Posterior cingulate gyrus (tissue), 11 donors: ENCODE measurements at regions not wholly inside any gene's neighbourhood (a gene's known extent, or its start where the extent isn't known, plus 50 kb on each side); places are given as distances from the start of the nearest gene placed in this dataset.
"Not testable (repeated sequence)": the region's sequence is repeated elsewhere in the genome, so short reads cannot be mapped to it uniquely, and the experiment has no call there.

Experiments
- DNase-seq, 10 donors: peaks; one replicate each; pipeline versions ENCODE4 v3.0.0 to v3.0.0-alpha.2; 2020 to 2021; ENCODE audit warnings: mixed read lengths in 3 of 10
- intact Hi-C: fragments of 100-400 bp; cut with DNase I; formaldehyde crosslinking; loops from one replicate; pipeline ENCODE4 v1.15.1; 2023

DNA sequence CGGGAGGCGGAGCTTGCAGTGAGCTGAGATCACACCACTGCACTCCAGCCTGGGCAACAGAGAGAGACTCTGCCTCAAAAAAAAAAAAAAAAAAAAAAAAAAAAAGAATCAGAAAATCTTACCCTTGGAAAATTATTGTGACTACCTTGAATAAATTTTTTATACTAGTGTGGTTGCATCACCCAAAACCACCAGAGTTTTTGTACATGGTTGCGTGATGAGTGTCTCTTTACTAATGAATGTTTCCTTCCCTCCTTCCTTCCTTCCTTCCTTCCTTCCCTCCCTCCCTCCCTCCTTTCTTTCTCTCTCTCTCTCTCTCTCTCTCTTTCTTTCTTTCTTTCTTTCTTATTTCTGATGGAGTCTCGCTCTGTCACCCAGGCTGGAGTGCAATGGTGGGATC, 653.4 kb downstream of the ETS1 start:
- DNase-seq, intact Hi-C loops: not testable (repeated sequence)

DNA sequence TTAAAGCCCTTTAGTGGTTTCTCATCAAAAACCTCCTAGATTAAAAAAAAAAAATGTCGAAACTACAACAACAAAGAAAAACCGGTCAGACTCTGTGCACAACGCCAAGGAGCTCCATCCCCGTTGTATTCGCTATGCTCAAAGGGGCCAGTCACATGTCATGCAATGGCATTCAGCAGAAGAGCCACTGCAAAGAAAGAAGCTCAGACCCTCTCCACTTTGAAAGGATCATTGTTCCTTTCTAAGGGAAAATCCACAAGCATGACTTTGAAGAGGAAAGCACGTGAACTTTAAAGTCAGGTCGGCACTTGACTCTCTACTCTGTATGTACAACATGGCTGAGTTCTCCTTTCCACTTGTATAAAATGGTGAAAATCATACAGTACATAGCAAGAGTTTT, 655.6 kb downstream of the ETS1 start:
- intact Hi-C loops = no loop called here
- no peak for DNase-seq

DNA sequence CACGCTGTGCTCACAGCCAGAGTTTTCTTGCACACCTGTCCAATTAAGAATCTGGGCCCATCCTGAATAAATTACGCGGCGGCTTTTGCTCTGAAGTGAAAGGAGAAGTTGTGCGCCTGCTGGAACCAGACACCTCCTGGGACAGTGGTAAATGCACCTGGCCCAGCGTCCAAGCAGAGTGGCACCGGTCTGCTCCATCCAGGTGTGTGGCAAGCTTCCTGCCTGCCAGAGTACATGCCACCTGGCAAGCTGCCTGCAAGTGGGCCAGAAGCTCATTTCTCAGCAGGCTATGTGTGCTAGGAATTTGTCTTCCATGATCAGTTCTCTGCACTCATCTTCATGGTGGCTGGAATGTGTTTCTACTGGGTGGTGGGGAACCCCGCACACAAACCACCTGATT, 660.6 kb downstream of the ETS1 start:
- intact Hi-C loops = no loop called here
- DNase-seq = peak in 1 of 10 donors; percentile 69

DNA sequence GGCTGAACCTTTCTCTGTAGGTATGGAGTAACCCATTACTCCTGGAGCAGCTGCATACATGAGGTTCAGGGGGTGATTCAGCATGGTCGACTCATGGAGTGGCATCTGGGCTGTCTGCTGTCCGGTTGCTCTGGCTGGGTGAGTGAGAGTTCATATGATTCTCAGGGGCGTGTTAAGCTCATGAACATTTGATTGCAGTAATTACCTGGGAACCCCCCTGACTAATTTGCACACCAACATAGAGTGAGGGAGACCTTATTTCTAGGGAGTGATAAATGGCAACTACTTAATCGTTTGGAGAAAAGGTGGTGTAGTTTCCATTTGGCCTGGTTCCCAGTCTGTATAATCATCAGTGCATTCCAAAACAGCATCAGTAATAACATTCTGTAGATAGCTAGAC, 661.9 kb downstream of the ETS1 start:
- intact Hi-C loops = no loop called here
- DNase-seq = no peak

DNA sequence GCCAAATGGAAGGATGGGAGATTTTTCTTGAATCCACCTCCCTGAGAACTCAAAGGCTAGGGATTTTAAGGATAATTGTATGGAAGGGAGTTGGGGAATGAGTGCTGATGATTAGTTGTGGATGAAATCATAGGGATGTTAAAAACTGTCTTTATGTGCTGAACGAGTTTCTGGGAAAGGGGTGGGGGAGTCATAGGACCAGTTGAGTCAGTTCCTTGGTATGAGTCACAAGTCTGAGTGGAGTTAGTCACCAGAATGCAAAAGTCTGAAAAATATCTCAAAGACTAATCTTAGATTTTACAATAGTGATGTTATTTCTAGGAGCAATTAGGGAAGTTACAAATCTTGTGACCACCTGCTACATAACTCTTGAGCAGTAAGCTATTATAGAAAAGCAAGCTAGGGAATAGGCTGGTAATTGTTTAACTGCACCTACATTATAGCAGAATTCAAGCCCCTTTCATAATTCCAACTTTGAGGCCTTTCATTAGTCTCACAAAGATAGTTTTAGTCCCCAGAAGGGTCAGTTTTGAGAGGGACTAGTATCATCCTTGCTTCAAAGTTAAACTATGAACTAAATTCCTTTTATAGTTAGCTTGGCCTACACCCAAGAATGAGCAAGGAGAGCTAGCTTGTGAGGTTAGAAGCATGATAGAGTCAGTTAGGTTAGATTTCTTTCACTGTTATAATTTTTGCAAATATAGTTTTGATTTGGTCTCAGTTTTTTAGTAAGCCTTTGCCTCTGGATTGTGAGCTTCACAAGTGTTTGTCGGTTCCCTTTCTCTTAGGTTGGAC, 668.0 kb downstream of the ETS1 start:
- DNase-seq = no peak
- intact Hi-C loops = no loop called here

DNA sequence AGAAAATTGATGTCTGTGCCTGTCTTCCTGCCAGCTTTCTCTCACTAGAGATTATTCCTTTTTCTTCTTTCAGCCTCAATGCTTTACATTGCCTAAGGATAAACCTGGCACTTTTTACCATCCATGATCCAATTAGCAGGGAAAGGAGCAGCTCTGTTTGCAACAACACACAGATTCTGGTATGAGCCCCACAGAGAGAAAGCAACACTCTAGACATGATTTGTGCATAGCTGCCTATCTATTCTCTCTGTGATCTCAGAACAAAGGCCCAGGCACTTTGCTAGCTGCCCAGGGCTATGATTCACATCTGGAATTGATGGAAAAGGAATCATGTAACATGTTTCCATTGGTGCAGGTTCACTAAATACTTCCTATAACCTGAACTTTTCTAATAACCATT, 685.0 kb downstream of the ETS1 start:
- no peak for DNase-seq
- intact Hi-C loops = no loop called here

DNA sequence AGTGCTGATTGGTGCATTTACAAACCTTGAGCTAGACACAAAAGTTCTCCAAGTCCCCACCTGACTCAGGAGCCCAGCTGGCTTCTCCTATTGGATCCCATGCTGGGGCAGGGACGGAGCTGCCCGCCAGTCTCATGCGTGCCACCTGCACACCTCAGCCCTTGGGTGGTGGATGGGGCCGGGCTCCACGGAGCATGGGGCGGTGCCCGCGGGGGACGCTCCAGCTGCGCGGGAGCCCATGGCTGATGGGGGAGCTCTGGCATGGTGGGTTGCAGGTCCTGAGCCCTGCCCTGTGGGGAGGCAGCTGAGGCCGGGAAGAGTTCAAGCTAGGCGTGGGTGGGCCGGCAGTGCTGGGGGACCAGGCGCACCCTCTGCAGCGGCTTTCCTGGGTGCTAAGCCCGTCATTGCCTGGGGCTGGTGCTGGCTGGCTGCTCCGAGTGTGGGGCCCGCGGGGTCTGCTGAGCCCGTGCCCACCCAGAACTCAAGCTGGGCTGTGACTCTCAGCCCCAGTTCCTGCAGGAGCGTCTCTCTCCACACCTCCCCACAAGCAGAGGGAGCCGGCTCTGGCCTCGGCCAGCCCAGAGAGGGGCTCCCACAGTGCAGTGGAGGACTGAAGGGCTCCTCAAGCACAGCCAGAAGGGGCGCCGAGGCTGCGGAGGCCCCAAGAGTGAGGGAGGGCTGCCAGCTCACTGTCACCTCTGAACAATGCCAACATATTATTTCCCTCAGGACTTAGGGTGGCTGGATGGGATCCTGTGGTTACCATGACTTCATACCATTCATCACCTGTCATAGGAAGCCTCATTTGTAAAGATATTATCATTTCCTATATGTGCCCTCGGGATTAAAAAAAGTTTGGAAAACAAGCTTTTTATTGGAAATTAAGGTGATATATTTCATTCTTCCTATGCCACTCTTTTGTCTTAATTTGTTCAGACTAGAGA, 688.7 kb downstream of the ETS1 start:
- peak in 2 of 10 donors; percentile 35 to 67 for DNase-seq
- intact Hi-C loops = no loop called here

DNA sequence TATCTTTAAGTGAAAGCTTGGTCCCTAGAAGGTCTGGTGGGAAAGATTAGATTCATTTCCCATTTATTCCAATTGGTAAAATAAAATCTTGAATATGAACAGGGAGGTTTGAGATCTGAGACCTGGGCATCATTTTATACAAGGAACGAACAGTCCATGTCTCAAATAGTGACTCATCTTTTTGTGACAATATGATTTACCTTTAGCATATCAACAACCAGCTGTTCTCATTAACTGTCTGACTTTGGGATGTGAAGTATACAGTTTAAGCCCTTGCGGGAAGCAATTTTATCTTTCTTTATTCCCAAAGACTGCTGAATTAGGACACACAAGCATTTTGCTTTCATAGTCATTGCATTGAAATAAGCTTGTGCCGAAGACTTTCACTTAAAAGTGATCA, 691.6 kb downstream of the ETS1 start:
- no peak for DNase-seq
- intact Hi-C loops = no loop called here

DNA sequence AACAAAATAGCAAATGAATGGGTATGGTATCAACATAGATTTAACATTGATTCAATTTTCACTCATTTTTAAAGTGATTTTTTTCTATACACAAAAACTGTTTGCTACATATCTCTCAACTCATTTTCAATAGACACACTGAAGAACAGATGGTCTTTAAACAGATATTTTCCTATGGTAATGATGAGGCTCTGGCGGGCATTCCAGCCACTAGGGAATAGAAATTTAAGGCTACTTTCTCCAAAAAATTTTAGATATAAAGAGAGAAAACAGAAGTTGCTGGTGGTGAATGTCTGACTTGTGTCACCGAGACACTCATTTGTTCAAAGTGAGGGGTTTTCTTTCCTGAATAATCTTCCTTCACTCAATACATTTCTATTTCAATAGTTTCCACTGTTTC, 693.0 kb downstream of the ETS1 start:
- intact Hi-C loops = no loop called here
- DNase-seq = no peak

DNA sequence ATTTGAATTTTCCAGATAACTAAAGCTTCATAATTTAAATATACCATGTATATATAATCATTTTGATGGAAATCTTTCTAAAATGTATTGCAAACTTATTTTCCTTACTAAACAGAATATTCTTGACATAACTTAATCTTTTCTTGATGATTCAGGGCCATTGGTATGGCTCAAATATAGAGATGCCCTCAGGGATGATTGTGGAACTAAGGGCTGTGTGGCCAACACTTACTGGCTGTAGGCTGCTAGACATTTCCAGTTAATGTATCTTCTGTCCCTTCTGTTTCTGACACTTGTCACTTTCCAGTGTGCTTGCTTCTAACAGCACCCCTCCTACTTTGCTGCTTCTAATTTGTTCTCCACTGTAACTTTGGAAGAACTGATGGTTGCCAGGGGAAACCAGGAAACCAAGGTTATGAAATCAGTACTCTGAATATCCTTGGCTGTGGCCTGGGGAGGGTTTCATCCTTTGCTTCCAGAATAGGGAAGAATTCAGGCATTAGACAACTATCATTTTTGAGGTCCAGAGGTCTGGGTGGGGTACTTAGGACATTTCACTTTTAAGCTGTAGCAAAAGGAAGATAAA, 697.2 kb downstream of the ETS1 start:
- no peak for DNase-seq
- intact Hi-C loops = no loop called here

DNA sequence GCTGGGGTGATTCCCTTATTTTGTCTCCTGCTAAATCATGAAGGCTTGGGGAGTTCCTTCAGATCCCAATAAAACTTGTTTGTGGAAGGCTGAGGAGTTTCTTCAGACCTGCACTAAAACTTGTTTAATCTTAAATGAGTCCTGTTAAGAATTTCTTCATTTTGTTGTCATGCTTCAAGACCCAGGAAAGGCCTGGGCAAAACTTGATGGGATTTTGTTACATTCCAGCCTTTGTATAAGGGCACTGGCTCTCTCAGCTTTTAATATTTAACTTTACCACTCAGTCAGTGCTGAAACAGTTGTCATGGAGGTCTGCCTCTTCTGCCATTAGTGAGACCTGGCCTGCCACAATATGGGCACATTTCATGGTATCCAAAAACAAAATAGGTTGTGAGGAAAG, 699.0 kb downstream of the ETS1 start:
- intact Hi-C loops = no loop called here
- no peak for DNase-seq

DNA sequence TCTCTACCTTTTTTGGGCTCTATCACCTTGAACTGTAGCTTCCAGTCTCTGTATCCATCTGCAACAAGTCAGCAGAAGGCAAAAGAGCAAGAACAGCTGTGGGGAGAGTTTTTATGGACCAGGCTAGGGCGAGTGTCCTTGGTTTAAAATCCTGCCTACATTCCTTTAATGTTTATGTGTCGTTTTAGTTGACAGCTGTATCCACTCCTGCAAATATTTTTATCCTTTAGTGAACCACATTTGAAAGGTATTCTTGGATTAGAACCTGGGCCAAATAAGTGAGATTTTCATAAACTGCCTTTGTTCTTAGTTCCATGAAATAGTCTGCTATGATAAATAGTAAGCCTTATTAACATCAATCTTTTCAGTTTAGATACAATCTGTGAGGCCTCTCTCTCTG, 712.2 kb downstream of the ETS1 start:
- no peak for DNase-seq
- intact Hi-C loops = no loop called here

DNA sequence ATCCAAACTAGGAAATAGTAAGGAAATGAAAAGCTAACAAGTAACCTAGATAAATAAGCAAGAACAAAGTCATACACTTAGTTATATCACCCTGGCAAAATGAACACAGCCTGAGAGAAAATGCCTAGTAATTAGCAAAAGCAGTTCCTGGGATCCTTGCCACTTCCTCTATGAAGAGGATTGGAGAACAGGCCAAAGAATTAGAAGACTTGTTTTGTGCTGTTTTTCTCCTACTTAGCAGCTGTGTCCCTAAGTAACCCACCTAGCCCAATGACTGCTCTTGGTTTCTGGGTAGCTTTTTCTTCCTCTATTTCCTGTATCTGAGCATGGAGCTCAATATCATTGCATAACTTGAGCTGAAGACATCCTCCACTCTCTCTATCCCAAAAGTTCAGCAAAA, 713.9 kb downstream of the ETS1 start:
- no peak for DNase-seq
- intact Hi-C loops = no loop called here

DNA sequence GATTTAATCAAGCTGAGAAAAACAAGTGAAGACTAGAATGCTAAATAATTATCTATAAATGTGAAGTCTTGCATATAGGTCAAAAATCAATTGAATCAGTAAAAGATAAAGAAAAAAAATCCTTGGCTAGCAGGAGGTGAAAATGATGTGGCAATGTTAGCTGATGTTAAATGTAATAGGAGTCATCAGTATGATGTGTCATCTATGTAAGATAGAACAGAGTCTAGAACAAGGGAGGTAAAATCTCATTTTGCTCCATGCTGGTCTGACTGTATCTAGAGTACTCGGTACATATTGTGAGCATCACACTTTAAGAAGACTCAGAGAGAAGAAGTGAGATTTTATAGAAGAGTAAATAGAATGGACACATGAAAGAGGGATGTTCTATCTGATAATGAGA, 721.2 kb downstream of the ETS1 start:
- intact Hi-C loops = no loop called here
- no peak for DNase-seq

DNA sequence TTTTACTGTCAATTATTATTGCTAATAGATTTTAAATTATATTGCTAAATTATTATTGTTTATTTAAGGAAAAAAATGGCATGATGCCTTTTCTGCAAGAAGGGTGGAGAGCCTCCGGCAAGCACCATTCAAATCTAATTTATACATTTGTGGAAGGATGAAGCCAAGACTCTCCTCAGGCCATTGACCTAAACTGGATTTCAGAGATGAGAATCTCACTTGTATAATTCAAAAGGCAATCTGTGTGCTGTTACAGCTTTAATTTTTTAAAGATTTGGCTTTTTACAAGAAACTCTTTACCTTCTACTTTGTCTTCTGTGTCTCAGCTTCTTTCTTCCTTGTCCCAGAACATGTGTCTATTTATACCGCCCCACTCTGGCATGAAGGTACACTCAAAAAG, 722.5 kb downstream of the ETS1 start:
- intact Hi-C loops = no loop called here
- no peak for DNase-seq

DNA sequence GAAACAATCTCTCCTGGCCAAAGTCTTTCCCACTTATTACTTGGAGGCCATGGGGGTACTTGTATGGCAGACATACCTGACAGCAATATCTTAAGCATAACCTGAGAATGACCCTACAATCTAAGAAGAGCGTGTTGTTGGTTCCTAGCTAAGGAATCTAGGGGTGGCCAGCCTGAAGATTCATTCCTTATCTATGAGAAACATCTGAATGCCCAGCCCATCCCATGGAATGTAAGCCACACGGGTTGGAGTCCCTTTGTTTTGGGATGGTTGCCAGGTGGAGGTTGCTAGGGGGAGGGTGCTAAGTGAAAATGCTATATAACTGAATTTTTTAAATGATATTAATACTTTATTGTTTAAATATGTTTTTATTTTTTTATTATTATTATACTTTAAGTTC, 725.0 kb downstream of the ETS1 start:
- intact Hi-C loops = no loop called here

DNA sequence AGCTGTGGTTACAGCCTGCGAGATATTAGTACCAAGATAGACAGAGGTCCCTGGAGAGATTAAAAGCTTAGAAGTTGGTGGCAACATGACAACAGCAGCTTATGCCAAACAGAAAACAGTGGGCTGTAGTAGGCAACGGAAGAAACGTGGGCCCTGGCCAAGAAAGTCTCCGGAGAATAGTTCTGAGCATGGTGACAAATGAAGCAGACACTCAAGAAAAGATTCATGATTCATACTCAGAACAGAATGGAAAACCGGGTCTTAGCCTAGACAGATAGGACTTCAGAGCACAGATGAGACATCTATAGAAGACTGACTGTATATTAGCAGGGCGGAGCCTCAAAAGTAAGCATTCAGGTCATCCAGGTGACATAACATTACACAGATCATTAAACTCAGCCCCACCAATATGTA, 727.4 kb downstream of the ETS1 start:
- peak in 1 of 10 donors; percentile 8 for DNase-seq
- intact Hi-C loops = no loop called here

More for the DNA sequence above, 725.0 kb downstream of the ETS1 start:
- DNase-seq = no peak

DNA sequence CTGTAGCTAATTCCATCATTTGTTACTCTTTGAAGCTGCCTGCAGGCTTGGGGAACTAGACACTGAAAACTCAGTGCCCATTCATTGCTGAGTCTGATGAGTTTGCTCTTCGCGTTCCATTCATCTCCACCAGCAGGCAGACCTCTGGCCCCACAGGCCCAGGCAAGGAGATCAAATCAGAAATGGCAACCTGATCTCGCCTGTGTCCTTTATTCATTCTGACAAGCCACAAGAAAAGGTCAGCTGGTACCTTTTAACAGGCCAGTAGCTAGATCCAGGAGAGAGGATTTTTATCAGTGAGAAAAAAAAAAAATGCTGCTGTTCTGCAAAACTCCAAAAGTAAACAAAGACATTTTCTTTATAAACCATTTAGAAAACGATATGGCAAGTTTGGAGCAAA, 742.5 kb downstream of the ETS1 start:
- no peak for DNase-seq
- intact Hi-C loops = no loop called here

DNA sequence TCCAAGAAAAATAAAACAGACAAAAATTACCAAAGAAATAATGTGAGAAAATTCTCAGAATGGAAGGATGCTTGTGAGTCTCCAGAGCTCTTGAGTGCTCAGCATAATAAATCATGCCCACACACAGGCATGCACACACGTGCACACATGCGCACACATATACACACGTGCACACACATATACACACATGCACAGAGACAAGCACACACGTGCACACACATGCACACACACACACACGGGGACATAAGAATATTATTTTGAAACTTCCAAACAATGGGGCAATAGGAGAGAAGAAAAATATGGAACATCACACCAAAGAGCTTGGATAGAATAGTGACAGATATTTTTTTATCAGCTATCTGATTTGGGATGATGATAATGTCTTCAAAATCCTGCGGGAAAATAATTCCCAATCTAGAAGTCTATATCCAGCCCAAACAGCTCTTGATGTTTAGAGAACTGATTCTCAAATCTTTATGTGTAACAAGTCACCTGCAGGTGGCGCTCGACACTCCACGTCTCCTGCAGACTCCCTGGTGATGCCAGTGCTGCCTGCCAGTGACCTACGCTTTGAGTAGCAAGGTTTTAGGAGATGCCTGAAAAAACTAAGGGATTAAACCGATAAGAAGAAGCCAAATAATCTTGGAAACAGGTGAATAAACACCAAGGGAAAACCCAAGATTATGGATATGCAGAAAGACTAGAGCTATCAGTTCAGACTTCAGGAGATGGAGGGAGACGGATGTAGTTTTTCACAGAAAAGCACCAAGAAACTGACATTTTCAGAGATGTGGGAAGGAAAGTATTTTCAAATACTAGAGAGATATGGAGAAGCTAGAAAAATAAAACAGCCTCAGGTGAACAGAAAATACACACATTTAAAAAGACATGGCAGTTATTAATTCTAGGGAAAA, 743.6 kb downstream of the ETS1 start:
- intact Hi-C loops = no loop called here
- peak; percentile 60 to 96 (median 84) for DNase-seq

DNA sequence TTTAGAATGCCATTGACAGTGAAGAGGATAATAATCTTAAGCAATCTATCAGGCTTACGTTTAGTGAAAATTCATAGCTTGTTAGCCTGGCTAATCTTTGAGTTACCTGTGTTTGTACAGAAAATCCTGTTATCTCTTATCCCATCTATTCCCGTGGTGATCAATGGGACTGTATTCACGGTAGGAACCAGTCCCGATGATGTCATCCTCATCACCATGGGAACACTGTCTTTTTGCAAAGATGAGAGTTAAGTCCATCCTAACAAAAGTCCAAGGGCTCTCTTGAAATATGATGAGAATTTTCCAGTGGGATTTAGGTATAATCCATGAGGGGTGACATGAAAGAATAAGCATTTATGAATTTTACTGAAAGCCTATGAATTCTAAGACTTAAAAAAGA, 762.2 kb downstream of the ETS1 start:
- no peak for DNase-seq
- intact Hi-C loops = no loop called here
